ENCODE measurements at regions not wholly inside any gene's neighbourhood (a gene's known extent, or its start where the extent isn't known, plus 50 kb on each side); places are given as distances from the start of the nearest gene placed in this dataset.
"Not testable (repeated sequence)": the region's sequence is repeated elsewhere in the genome, so short reads cannot be mapped to it uniquely, and the experiment has no call there.

DNA sequence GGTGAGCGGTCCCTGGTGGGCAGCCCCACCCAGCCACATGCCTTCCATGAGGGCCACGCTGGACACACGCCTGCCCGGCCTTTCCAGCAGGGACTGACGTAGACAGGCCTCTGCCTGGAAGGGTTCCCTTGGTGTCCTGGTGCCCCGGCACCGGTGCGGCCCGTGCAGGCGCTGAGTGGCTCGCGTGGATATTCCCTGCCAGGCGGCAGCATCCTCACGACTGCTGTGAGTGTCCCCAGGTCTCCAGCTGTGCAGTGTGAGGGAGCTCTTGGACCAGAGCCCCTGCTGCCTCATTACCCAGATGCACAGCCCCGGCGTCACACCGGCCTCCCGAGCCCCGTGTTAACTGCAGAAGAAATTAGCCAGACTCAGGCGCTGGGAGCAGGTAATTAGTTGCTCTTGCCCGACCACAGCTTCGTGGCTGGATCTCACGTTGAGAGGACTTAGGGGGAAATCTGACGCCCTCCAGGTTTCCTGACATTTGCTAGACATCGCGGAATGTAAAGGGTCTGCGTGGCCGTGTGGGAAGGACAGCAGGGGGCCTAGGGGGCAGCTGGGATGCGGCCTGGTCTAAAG, 1196.3 kb downstream of the BRD1 start:
- no peak for DNase-seq

DNA sequence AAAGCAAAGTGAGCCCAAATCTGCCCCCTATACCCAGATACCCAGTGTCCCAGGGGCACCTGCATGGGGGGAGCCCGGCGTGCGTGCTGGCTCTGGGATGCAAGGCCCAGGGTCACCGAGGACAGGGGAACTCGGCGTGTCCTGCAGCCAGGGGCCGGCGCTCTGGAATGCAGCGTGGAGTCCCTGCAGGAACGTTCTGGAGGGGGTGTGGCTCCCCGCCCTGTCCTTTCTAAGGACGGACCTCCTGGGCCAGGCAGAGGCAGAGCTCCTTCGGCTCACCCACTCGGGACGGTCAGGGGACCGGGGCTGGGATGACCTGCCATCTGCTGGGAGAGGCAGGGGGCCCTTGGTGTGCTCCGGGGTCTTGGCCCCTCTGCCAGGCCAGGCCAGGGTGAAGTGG, 1196.8 kb downstream of the BRD1 start:
- no peak for DNase-seq

DNA sequence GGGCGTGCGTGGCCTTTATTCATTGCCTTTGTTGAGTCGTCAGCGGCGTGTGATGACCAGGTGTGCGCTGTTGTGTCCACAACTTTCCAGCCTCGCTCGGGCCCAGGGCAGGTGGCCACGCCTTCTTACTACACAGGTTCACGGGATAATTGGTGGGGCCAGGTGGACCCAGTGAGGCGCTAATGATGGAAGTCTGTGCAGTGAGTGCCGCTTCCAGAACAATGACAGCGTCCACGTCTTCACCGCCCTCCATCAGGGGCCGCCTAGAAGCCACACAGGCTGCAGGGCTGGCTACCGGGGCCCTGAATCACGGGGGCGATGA, 1197.3 kb downstream of the BRD1 start:
- DNase-seq = no peak

DNA sequence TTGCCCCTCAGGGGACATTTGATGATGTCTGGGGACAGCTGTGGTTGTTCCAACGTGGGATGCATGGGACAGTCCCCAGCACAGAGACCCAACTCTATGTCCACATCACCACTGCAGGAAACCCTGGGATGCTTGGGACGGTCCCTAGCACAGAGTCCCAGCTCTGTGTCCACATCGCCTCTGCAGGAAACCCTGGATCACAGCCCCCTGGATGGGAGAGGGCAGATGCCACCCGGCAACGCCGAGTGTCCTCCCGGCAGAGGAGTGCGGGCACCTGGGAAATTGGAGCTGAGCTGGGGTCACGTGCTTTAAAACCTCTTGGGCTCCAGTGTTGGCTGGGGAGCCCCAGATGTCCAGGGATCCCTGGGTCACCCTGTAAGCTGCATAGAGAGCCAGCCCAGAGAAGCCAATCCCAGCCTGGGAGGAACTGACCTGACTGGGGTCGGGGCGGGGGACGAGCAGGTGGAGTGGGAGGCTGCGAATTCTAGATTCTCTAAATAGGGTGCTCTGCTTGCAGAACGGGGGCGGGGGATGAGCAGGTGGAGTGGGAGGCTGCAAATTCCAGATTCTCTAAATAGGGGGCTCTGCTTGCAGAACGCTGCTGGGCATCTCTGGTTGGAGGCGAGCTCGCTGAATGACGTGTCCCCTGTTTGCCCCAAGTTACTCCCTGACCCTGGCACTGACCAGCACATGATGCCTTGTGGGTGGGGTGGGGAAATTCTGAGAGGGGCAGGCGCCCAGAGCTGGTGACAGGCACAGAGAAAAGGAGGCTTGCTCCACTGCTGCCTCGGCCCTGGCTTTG, 1197.8 kb downstream of the BRD1 start:
- DNase-seq = no peak

DNA sequence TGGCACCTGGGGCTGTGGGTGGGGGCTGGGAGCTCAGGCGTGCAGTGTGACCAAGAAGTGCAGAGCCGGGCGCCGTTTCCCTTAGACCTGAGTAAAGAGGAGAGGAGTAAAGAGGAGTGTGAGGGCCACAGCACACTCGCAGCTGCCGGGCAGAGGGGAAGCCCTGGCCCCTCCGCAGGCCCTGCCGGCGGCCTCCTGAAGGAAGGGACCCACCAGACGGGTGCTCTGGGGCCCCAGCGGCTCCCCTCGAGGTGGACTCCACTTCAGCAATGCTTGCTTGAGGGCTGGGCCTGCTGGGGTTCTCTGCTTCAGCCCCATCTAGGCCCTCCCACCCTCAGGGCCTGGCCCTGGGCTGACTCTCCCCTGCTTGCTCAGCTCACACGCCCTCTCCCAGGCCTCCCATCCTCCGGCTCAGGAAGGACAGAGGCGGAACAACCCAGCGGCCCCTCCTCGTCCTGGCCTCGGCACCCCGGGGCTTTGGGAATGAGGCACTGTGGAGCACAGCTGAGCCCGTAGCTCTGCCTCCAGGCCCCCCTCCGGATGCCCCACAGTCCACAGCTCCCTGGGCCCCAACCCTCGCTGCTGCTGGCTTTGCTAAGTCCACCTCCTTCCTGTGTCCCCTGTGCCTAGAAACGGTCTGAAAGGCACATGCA, 1198.7 kb downstream of the BRD1 start:
- DNase-seq = no peak

DNA sequence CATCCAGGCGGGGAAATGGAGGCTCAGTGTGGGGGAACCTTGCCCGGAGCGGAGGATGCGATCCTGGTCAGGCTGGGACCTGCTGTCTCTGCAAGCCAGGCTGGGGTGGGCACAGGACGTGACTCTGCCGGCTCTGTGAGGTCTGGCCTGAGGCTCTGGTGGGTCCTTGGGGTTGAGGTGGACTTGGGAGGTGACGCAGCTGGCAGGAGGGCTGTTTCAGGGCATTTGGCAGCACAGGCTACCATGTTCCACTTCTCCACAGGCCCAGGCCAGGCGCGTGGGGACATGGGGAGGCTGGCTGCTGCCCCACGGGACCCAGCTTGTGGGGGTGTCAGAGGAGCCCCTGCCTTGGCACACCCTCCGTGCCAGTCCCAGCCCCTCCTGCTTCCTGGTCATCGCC, 1199.7 kb downstream of the BRD1 start:
- no peak for DNase-seq

DNA sequence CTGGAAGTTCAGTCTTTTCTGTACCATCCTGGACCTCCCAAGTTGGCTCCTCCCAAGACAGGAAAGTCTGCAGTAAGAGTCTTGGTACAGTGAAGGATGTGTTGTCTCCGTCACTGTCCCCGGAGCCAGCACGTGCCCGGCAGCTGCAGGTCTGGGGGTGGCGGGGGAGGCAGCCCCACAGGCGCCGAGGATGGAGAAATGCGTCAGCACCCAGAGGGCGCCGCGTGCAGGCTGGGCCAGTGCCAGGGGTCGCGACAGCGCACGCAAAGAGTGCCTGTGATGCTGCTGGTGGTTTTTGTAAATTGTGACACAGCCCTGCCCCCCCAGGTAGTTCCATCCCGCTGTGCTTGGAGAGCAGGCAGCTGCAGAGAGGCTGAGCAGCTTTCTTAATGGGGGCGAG, 1200.5 kb downstream of the BRD1 start:
- no peak for DNase-seq

DNA sequence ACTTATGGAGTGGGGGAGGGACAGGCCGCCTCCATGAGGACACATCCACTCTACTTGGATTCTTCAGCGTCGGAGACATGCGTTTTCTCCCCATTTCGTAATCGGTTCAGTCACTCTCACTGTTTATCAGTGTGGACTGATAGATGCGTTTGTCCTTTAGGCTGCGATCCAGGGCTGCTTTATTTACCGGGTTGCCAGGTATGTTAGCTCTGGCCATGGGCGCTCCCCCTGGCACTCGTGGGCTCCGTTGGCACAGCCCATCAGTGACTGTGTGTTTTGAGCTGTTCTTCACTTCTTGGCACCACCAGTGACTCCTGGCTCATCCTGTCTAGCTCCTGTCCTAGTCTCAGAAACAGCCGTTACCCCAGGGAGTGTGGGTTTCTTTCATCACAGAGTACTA, 1203.3 kb downstream of the BRD1 start:
- no peak for DNase-seq

DNA sequence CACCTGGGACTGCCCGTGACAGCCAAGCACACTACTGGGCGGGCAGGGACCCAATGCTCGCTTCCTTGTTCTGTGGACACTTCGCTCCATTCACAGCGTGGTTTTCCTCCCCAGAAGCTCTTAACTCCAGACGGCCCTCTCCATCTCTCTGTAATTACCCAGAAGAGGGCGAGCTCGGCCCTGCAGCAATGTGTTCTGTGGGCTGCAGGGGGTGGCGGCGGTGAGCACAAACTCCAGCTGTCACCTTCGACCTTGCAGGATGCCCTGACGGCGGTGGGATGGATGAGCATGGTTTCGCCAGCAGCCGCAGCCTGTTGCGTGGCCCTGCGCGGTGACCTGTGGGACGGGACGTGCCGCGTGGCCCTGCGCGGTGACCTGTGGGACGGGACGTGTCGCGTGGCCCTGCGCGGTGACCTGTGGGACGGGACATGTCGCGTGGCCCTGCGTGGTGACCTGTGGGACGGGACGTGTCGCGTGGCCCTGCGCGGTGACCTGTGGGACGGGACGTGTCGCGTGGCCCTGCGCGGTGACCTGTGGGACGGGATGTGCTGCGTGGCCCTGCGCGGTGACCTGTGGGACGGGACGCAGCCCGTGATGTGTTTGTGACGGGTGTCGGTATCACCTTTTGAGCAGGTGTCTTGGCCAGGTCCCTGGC, 1204.7 kb downstream of the BRD1 start:
- DNase-seq = no peak

DNA sequence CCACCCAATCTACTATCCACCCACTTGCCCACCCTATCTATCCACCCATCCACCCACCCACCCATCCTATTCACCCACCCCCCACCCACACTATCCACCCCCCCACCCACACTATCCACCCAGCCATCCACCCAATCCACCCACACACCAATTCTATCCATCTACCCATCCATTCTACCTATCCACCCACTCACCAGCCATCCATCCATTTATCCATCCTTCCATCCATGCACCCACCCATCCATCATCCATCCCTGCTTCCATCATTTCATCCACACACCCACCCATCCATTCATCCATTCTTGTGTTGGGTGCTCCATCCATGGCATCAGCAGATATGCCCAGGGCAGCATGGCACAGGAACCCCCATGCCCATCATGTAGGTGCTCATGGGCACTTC, 1206.6 kb downstream of the BRD1 start:
- no peak for DNase-seq

DNA sequence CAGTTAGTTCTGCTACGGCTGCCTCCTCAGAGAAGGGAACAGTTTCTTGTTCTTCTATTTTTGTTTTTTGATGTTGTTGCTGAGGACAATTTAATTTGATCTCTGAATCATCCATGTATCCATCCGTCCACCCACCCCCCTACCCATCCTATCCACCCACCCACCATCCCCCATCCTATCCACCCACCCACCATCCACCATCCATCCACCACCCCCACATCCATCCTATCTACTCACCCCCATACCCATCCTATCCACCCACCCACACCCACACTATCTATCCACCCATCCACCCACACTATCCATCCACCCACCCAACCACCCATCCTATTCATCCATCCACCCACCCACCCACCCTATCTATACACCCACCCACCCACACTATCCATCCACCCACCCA, 1207.2 kb downstream of the BRD1 start:
- DNase-seq = not testable (repeated sequence)

DNA sequence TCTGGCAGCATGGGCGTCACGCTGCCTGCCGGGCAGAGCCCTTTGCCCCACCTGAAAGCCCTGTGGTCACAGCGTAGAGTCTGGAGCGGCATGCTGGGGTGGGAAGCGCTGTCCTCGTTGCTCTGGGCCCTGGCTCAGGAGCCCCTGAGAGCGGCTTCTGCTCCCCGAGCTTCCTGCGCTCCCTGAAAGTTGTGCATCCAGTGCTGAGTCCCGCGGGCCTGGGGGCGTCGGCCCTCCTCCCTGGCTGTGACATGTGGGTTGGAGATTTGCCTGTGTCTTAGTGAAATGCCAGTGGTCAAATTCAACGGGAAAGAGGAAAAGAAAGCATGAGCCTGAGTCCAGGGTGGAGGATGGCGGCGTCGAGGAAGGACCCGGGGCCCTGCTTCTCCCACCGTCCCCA, 1208.0 kb downstream of the BRD1 start:
- DNase-seq = no peak

DNA sequence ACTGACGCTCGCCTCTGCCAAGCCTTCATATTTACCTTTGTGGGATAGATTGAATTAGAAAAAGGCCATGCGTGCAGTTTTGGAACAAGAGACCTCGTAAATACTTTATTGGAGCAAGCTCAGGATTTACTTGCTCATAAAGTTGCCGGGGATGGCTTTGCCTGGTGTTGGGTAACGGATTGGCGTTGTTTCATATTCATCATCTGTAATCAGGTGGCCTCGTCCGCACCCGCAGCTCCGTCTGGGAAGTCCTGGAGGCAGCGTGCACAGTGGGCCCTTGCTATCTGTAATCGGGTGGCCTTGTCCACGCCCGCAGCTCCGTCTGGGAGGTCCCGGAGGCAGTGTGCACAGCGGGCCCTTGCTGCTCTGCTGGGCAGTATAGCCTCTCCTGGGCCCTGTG, 1209.3 kb downstream of the BRD1 start:
- no peak for DNase-seq

DNA sequence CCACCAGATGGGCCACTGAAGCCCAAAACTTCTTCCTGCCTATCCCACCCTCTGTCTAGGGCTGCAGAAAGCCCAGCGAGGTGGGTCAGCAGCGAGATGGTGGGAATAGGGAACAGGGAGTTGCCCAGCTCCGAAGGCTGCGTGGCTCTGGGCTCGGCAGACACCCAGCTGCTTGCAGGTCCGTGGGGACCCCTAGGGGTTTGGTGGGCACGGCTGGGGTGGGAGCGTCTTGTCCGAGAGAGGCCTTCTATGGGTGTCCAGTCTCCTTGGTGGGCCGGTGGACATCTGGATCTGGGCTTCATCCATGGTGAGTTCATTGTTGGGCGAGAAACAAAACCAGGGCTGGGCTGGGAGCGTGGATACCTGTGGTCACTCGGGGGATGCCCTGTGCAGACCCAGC, 1211.0 kb downstream of the BRD1 start:
- DNase-seq = no peak

DNA sequence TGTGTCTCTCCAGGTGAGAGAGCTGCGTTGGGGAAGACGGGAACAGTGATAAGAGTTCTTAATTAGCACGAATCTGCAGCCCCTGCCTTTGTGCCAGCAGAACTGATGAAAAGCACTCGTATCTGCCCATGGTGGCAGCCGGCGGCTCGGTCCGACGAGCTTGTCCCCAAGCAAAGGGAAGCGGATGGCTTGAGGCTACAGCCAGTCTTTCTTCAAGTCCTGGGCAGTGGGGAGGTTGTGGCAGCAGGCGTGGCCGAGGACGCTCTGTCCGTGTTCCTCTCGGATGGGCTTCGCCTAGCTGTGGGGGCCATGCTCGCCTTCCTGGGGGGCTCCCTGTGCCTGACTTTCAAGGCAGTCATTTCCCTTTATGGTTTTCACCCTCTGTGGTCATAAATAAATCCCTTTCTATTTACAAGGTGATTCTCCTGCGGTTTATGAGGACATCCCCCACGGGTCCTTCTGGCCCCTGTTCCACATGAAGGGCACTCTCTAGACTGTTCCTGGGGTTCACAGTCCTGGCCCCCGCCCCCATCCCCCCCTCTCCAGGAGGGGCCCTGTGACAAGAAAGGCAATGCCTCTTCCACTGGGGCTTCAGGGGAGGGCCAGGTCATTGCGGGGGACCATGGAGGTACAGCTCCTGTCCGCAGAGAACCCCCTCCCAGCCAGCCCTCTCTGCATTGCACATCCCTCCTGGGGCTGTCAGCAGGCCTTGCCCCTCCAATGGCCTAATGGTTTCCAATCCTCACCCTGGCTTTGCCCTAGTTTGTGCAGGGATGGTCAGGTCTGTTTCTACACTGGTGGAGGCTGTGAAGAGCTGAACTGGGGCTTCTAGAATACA, 1212.3 kb downstream of the BRD1 start:
- no peak for DNase-seq

DNA sequence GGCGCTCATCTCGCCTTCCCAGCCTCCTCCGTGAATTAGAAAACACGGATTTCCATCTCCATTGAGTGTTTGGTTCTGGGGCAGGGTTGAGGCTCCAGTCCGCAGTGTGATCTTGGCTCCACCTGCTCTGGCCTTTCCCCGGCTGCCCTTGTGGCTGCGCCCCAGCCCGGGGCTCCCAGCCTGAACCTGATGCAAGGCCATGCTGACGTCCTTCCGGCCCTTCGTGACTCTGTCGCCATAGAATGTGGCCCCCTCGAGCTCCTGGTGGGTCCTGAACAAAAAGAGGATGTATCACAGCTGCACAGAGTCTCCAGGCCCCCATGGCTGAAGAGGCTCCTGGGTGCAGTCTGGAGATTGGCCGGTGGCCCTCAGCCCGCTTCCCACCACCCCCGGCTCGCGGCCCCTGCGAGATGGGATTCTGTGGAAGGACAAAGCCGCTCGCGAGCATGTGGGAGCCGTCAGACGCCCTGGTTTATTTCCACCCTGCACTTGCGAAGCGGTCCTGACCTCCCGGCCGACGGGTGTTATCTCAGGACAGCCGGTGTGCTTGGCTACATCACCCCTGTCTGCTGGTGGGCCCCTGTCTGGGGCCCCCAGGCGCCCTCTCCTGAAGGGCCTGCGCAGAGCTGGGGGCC, 1214.0 kb downstream of the BRD1 start:
- DNase-seq = no peak

DNA sequence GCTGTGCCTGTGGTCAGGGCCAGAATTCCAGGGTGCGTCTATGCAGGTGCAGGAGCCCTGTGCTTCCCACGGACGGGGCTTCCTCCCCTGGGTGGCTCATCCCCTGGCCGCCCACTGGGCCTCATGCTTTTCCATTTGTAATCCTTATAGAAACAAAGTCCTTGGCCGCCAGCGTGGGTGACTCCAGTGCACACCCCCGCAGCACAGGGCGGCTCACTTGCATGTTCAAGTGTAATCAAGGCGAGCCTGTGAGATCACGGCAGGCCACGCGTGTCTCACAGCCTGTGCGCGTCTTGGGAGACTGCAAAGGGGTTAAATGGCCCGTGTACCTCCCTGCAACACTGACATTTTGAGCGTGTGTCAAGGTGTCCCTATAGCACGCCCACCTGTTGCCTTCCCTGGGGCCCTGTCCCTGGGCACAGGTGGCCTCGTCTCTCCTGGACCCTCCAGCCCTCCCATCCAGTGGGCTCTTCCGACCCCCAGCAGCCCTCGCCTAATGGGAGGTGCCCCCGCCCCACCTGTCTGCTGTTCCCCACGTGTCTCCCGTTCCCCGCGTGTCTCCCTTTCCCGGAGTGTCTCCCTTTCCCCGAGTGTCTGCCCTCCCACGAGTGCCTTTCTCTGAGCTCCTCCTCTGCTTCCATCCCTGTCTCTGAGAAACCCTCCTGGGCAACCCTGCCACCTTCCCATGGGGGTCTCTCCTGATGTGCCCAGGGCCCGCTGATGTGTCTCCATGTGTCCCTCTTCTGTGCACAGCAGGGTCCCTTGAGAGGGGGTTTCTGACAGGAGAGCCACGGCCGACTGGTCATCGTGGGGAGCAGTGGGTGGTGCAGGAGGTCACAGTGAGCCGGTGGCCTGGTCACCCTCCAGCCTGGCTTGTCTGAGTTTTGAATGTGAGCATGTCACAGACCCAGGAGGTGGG, 1215.3 kb downstream of the BRD1 start:
- no peak for DNase-seq

DNA sequence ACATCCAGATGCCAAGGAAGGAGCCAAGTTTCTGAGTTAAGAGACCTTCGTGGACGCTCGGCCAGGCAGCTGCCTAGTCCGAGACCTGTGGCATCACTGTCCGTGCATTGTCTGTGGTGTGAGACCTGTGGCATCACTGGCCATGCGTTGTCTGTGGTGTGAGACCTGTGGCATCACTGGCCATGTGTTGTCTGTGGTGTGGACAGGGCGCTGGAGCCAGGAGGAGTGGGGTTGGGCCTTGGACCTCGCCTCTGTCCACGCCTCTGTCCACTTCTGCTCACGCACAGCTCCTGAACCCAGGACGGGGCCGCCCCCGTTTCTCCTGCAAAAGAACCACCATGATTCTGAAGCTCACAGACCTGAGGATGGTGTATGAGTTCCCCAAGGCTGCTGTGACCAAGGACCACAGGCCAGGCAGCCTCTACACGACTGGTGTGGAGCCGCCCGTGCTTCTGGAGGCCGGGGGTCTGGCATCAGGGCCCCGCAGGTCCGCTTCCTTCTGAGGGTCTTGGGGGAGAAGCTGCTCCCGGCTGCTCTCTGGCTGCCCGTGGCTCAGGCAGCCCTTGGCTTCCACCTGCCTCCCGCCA, 1218.3 kb downstream of the BRD1 start:
- DNase-seq = no peak

DNA sequence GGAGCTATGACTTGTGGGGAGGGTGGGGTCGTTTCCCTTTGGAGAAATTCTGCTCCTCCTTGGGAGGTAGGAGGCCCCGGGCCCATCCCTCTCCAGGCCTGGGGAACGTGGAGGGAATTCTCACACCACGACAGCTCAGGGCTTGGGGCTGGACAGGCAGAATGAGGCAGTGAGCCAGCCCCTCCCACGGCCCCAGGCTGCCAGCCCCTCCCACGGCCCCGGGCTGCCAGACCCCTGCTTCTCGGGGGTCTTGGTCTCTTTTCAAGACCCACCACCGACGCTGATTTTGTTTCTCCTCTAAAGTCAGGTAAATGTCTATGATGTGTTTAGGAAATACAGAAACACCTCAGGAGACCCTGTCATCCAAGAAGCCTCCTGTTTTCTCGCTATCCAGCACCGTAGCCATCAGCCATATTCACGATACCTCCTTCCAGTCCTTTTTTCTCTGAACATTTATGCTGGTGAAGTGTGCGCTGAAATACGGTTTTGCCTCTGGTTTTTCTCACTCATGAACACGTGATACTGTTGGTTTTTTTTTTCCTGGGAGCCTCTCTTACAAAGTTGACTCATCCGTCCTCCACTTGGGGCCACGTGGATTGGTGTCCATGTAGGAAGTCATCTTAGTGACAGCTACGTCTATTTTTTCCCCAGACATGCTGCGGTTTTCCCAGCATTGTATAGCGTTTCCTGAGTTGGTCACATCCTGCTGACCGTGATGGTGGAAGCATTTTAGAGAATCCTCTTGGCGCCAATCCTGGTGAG, 1219.6 kb downstream of the BRD1 start:
- DNase-seq = no peak

DNA sequence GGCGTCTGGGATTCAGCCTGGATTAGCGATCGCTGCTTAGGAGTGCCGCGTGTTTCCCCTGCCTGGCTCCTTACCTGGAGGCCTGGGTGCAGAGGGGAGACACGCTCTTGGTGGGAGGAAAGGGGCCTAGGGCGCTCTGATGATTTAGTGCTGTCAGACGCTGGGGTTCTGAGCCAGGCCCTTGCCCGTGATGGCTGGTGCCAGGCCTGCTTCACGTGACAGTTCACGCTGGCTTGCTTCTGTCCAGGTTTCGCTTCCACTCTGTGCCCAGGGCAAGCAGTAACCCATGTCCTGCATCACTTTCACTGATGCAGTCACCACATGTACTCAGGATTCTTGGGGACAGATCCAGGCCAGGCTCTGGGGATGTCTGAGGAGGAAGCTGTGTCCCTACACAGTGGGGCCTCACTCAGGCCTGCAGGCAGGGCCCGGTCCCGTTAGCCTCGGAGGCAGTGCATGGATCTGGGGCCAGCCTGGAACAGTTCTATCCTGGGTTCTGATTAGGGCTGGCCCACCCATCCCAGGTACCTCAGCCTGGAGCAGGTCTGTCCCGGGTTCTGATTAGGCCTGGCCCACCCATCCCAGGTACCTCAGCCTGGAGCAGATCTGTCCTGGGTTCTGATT, 1220.9 kb downstream of the BRD1 start:
- DNase-seq = no peak
